ENCODE measurements at regions not wholly inside any gene's neighbourhood (a gene's known extent, or its start where the extent isn't known, plus 50 kb on each side); places are given as distances from the start of the nearest gene placed in this dataset.

- Histone ChIP-seq H3K4me1 (no peaks in the 10 kb centered on the region), H3K36me3 (no peaks in the 10 kb centered on the region), H3K4me3 (no peak overlapping the region), H3K9me3 (no peaks in the 10 kb centered on the region), H3K27ac (no peak overlapping the region), H3K27me3 (no peaks in the 10 kb centered on the region)
- no peak for DNase-seq
- no peak for TF ChIP-seq CTCF (IDR thresholded peaks at IDR 0.05)
- TF ChIP-seq POLR2A (IDR thresholded peaks at IDR 0.05) = no peak
- intact Hi-C loops (cut with DNase I) = no loop called here
- WGBS (ENCODE audit: insufficient coverage, low coverage, low lambda C conversion rate, missing lambda C conversion rate) = 86% methylated on average over 2 of the region's 2 CpGs
- no peak for ATAC-seq
Observed at GRCh38 chr15:98070137-98070536, 109.6 kb downstream of the ARRDC4 start.

- H3K4me1 ChIP-seq = no peaks in the 10 kb centered on the region
- TF ChIP-seq POLR2A (IDR thresholded peaks at IDR 0.05) = no peak
- TF ChIP-seq CTCF (IDR thresholded peaks at IDR 0.05) = no peak
- intact Hi-C loops (cut with DNase I) = no loop called here
- ATAC-seq = no peak
- DNase-seq = no peak
- H3K9me3 ChIP-seq = no peaks in the 10 kb centered on the region
- H3K27ac ChIP-seq = no peak overlapping the region
- no peaks in the 10 kb centered on the region for H3K36me3 ChIP-seq
- H3K4me3 ChIP-seq = no peak overlapping the region
- no peaks in the 10 kb centered on the region for H3K27me3 ChIP-seq
Observed at GRCh38 chr15:98071786-98072185, 111.3 kb downstream of the ARRDC4 start.

- intact Hi-C loops (cut with DNase I) = no loop called here
- DNase-seq = no peak
- TF ChIP-seq CTCF (IDR thresholded peaks at IDR 0.05) (no peak), POLR2A (IDR thresholded peaks at IDR 0.05) (no peak)
Observed at GRCh38 chr15:98075441-98075840, 114.9 kb downstream of the ARRDC4 start.

DNA sequence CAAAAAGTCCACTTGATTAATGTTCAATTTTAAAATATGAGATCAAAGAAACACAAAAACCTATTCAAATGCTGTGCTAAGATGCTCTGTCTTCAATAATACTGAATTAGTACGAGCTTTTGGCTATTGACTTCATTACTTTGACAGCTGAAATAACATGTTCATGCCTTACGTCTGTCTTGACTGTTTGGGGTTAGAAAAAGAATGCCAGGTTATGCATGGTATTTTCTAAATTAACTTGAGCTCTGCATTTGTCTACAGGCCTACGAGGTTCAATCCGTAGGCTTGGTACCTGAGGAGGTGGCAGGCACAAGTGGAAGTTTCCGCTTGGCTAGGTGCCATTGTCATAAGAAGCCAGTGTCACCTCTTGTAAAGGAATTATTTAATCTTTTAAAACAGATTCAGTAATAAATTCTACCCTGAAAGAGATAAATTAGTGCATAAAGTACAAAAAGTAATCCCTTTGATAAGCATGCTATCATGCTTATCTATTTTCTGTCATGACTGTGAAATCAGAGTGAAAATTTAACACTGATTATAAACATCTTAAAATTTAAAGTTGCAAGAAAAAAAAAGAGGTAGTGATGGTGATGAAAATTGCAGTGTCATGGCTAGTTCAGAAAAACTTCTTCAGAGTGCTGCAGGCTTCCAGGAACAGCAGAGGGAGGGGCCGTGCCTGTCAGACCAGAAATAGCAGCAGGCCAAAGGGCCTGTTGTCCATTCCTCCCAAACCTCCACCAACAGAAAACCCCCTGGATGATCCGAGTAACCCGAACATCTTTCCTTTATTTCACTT lies 115.7 kb downstream of the ARRDC4 start:
- Histone ChIP-seq H3K4me1 (no peaks in the 10 kb centered on the region), H3K27ac (no peak overlapping the region), H3K4me3 (no peak overlapping the region), H3K27me3 (no peaks in the 10 kb centered on the region), H3K36me3 (no peaks in the 10 kb centered on the region), H3K9me3 (no peaks in the 10 kb centered on the region)
- WGBS (ENCODE audit: insufficient coverage, low coverage, low lambda C conversion rate, missing lambda C conversion rate) = 51% methylated on average over 8 of the region's 8 CpGs
- DNase-seq = no peak
- intact Hi-C loops (cut with DNase I) = no loop called here
- peak; percentile 29 to 70 (median 50) for ATAC-seq
- TF ChIP-seq POLR2A (IDR thresholded peaks at IDR 0.05) (no peak), CTCF (IDR thresholded peaks at IDR 0.05) (no peak)

More at GRCh38 chr15:98075441-98075840, 114.9 kb downstream of the ARRDC4 start:
- ATAC-seq = no peak
- no peaks in the 10 kb centered on the region for H3K27me3 ChIP-seq
- no peaks in the 10 kb centered on the region for H3K36me3 ChIP-seq
- no peaks in the 10 kb centered on the region for H3K4me1 ChIP-seq
- H3K9me3 ChIP-seq = no peaks in the 10 kb centered on the region
- H3K27ac ChIP-seq = no peak overlapping the region
- H3K4me3 ChIP-seq = no peak overlapping the region

DNA sequence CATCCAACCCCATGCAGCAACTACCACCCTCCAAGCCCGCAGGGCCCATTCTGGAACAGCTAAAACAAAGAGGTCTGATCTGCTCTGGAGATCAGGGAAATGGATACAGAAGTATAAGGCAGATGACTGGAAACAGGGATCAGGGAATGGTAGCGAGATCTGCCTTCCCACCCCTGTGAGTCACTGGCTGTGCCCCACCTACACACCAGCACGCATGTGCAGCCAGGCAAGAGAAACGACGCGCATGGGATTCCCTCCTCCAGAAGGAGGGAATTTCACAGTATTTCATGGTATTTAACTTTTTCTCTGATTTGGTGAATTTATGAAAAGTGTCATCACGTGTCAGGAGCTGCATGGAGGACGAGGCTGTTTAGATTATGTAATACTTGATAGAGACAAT lies 116.7 kb downstream of the ARRDC4 start:
- ATAC-seq (no peak), DNase-seq (no peak)
- TF ChIP-seq POLR2A (IDR thresholded peaks at IDR 0.05) (no peak), CTCF (IDR thresholded peaks at IDR 0.05) (no peak)
- H3K27ac ChIP-seq = no peak overlapping the region
- 49% methylated on average over 4 of the region's 8 CpGs for WGBS (ENCODE audit: insufficient coverage, low coverage, low lambda C conversion rate, missing lambda C conversion rate)
- H3K4me3 ChIP-seq = no peak overlapping the region
- H3K9me3 ChIP-seq = no peaks in the 10 kb centered on the region
- intact Hi-C loops (cut with DNase I) = no loop called here
- H3K4me1 ChIP-seq = no peaks in the 10 kb centered on the region
- H3K36me3 ChIP-seq = no peaks in the 10 kb centered on the region
- no peaks in the 10 kb centered on the region for H3K27me3 ChIP-seq
